B cell (primary cell): ENCODE measurements at regions not wholly inside any gene's neighbourhood (a gene's known extent, or its start where the extent isn't known, plus 50 kb on each side); places are given as distances from the start of the nearest gene placed in this dataset.

Experiments
- ATAC-seq: fragments of 200-7000 bp; cut with Tn5 transposase; one replicate; pipeline ENCODE4 v1.10.0; 2021; ENCODE audit warnings: low read depth, mild to moderate bottlenecking, moderate number of reproducible peaks, moderate library complexity
- CTCF ChIA-PET: fragments of 350-600 bp; sonication (Branson Sonifier 250); formaldehyde crosslinking; loops from one replicate; lab custom pipeline; 2021; ENCODE audit warnings: antibody characterized with exemption, inconsistent platforms; lab: Charles Lee
- POLR2A ChIA-PET: fragments of 350-600 bp; sonication (Branson Sonifier 250); formaldehyde crosslinking; loops from one replicate; lab custom pipeline; 2021; ENCODE audit warnings: antibody characterized with exemption; lab: Charles Lee
- DNase-seq: peaks from one replicate; pipeline ENCODE4 v3.0.0; 2013
- H2AFZ ChIP-seq: 2 replicates; pipeline ENCODE4 v1.6.1; 2012; ENCODE audit warnings: mild to moderate bottlenecking, low read depth, low read length; ENCODE audit not compliant: insufficient read depth, poor library complexity, severe bottlenecking
- H3K27ac ChIP-seq, 2 donors: 1 replicate in 1 of 2; 2 replicates in 1 of 2; pipeline ENCODE4 v1.5.1; 2012 to 2013; ENCODE audit warnings: low read length in 2 of 2, mild to moderate bottlenecking in 2 of 2, moderate library complexity in 1 of 2
- H3K27me3 ChIP-seq, 4 experiments: fragments of 200-600 bp in 1 of 4; sonication (generic) in 1 of 4; replicated peaks in 1 of 4; 1 replicate in 2 of 4; 2 replicates in 2 of 4; pipeline versions ENCODE4 v1.6.1 to v1.7.0; 2013 to 2016; ENCODE audit warnings: low read length in 3 of 4, mild to moderate bottlenecking in 2 of 4, mixed read lengths in 1 of 4, moderate library complexity in 1 of 4; ENCODE audit not compliant: insufficient read depth in 4 of 4, control insufficient read depth in 3 of 4; ENCODE audit errors: control extremely low read depth in 1 of 4
- H3K36me3 ChIP-seq, 2 experiments: replicated peaks in 1 of 2; 1 replicate in 1 of 2; 2 replicates in 1 of 2; pipeline versions ENCODE4 v1.6.1 to v1.7.1; 2013; ENCODE audit warnings: low read length in 1 of 2; ENCODE audit not compliant: insufficient read depth in 2 of 2, control insufficient read depth in 1 of 2; ENCODE audit errors: control extremely low read depth in 1 of 2, extremely low read depth in 1 of 2
- H3K4me1 ChIP-seq, 2 donors: fragments of 200-600 bp in 1 of 2; sonication (generic) in 1 of 2; 1 replicate in 1 of 2; 2 replicates in 1 of 2; pipeline versions ENCODE4 v1.5.1 to v1.6.1; 2013 to 2017; ENCODE audit warnings: low read length in 2 of 2; ENCODE audit not compliant: control insufficient read depth in 2 of 2, insufficient read depth in 2 of 2
- H3K4me2 ChIP-seq: replicated peaks from 2 replicates; pipeline ENCODE3; 2012; ENCODE audit warnings: mild to moderate bottlenecking, low read depth, low read length; ENCODE audit not compliant: poor library complexity, severe bottlenecking
- H3K4me3 ChIP-seq, 5 experiments: fragments of 200-600 bp in 1 of 5; sonication (generic) in 1 of 5; 1 replicate in 3 of 5; 2 replicates in 2 of 5; pipeline versions ENCODE4 v1.5.1 to v1.7.0; 2011 to 2016; ENCODE audit warnings: low read length in 4 of 5, mild to moderate bottlenecking in 4 of 5, low read depth in 2 of 5, control low read depth in 1 of 5, moderate library complexity in 1 of 5; ENCODE audit not compliant: insufficient read depth in 1 of 5; ENCODE audit errors: control extremely low read depth in 1 of 5, extremely low read depth in 1 of 5
- H3K79me2 ChIP-seq: fragments of 200-600 bp; sonication (generic); one replicate; pipeline ENCODE4 v1.6.0; 2016; ENCODE audit warnings: low read length; ENCODE audit not compliant: control insufficient read depth, insufficient read depth
- H3K9ac ChIP-seq: fragments of 200-600 bp; sonication (generic); 2 replicates; pipeline ENCODE4 v1.6.1; 2017; ENCODE audit warnings: mild to moderate bottlenecking, low read length, moderate library complexity
- H3K9me3 ChIP-seq, 3 donors: one replicate each; pipeline versions ENCODE4 v1.6.1 to v1.7.1; 2013; ENCODE audit warnings: low read length in 2 of 3; ENCODE audit not compliant: control insufficient read depth in 2 of 3, insufficient read depth in 1 of 3; ENCODE audit errors: control extremely low read depth in 1 of 3
- H4K20me1 ChIP-seq: 2 replicates; pipeline ENCODE4 v1.6.0; 2012; ENCODE audit warnings: mild to moderate bottlenecking, low read length; ENCODE audit not compliant: insufficient read depth, control insufficient read depth, poor library complexity, severe bottlenecking
- H3K27ac Mint-ChIP-seq: one replicate; pipeline ENCODE4 v1.8.0; 2021; ENCODE audit warnings: mixed read lengths
- H3K27me3 Mint-ChIP-seq: one replicate; pipeline ENCODE4 v1.8.0; 2021; ENCODE audit warnings: mixed read lengths
- H3K4me1 Mint-ChIP-seq: one replicate; pipeline ENCODE4 v1.8.0; 2021; ENCODE audit warnings: mixed read lengths
- H3K4me3 Mint-ChIP-seq: one replicate; pipeline ENCODE4 v1.8.0; 2021; ENCODE audit warnings: mixed read lengths
- H3K9me3 Mint-ChIP-seq: one replicate; pipeline ENCODE4 v1.8.0; 2022; ENCODE audit warnings: mixed read lengths; ENCODE audit not compliant: insufficient read depth
- CTCF ChIP-seq: fragments of 200-600 bp; IDR thresholded peaks from one replicate; pipeline ENCODE4 v1.8.0; 2022; ENCODE audit warnings: antibody characterized with exemption, mild to moderate bottlenecking
- EZH2 ChIP-seq: IDR thresholded peaks from 2 replicates; pipeline ENCODE4 v1.6.1; 2012; ENCODE audit warnings: borderline replicate concordance, low read depth, mild to moderate bottlenecking, moderate library complexity, low read length; ENCODE audit not compliant: insufficient read depth, poor library complexity, severe bottlenecking
- WGBS: methylation state at CpG from one replicate; pipeline ENCODE4 v1.1.5; 2013; ENCODE audit warnings: missing lambda C conversion rate; ENCODE audit not compliant: insufficient coverage; 5-methylcytosine and 5-hydroxymethylcytosine counted together
- intact Hi-C: fragments of 100-400 bp; cut with micrococcal nuclease; formaldehyde crosslinking; loops from one replicate; pipeline ENCODE4 v1.10.0; 2022

GRCh38 chr12:90396556-90396955 is 558.4 kb downstream of the CCER1 start:
- peaks cover 3% of the 10 kb centered on the region for H3K27me3 Mint-ChIP-seq
- no peaks in the 10 kb centered on the region for H3K4me1 Mint-ChIP-seq
- intact Hi-C loops = no loop called here
- Histone ChIP-seq H2AFZ (no peak overlapping the region), H3K9ac (no peak overlapping the region), H3K4me3 (no peak overlapping the region), H4K20me1 (no peaks in the 10 kb centered on the region), H3K4me1 (no peaks in the 10 kb centered on the region), H3K27ac (no peak overlapping the region), H3K79me2 (no peaks in the 10 kb centered on the region), H3K4me2 (no peak overlapping the region), H3K9me3 (peaks cover 0 to 13% (median 3%) of the 10 kb centered on the region in 3 donors), H3K36me3 (no peaks in the 10 kb centered on the region), H3K27me3 (no peaks in the 10 kb centered on the region)
- peaks cover 3% of the 10 kb centered on the region for H3K9me3 Mint-ChIP-seq
- POLR2A ChIA-PET = no interaction called here
- CTCF ChIA-PET = no interaction called here
- TF ChIP-seq CTCF (no peak), EZH2 (no peak)
- no peak for DNase-seq
- H3K27ac Mint-ChIP-seq = no peak overlapping the region
- no CpG with 5 or more reads among the region's 1 CpG for WGBS
- no peak for ATAC-seq
- no peak overlapping the region for H3K4me3 Mint-ChIP-seq

- Mint-ChIP-seq H3K27ac (no peak overlapping the region), H3K9me3 (peaks cover 3% of the 10 kb centered on the region), H3K4me1 (no peaks in the 10 kb centered on the region), H3K27me3 (no peaks in the 10 kb centered on the region), H3K4me3 (no peak overlapping the region)
- Histone ChIP-seq H3K27ac (no peak overlapping the region), H3K4me2 (no peak overlapping the region), H3K79me2 (no peaks in the 10 kb centered on the region), H3K9me3 (peaks cover 0 to 13% (median 3%) of the 10 kb centered on the region in 3 donors), H3K4me1 (no peaks in the 10 kb centered on the region), H3K9ac (no peak overlapping the region), H3K4me3 (no peak overlapping the region), H4K20me1 (no peaks in the 10 kb centered on the region), H3K36me3 (no peaks in the 10 kb centered on the region), H3K27me3 (no peaks in the 10 kb centered on the region), H2AFZ (no peak overlapping the region)
- DNase-seq (no peak), ATAC-seq (no peak)
- WGBS = no CpG with 5 or more reads among the region's 5 CpGs
- no peak for TF ChIP-seq EZH2
- TF ChIP-seq CTCF = no peak
- CTCF ChIA-PET = no interaction called here
- POLR2A ChIA-PET = no interaction called here
- intact Hi-C loops = no loop called here
Observed at GRCh38 chr12:90393652-90394051, 561.3 kb downstream of the CCER1 start.
